HG03521 (cell line): ENCODE measurements at regions not wholly inside any gene's neighbourhood (a gene's known extent, or its start where the extent isn't known, plus 50 kb on each side); places are given as distances from the start of the nearest gene placed in this dataset.
A peak's percentile ranks its signal among the peaks of the same experiment; 100 is the strongest.
"Not testable (repeated sequence)": the region's sequence is repeated elsewhere in the genome, so short reads cannot be mapped to it uniquely, and the experiment has no call there.

Source experiments
- ATAC-seq: cut with Tn5 transposase; IDR thresholded peaks from one replicate; pipeline ENCODE4 v1.9.1; 2021; ENCODE audit warnings: mild to moderate bottlenecking, moderate library complexity; ENCODE audit not compliant: unreplicated experiment

DNA sequence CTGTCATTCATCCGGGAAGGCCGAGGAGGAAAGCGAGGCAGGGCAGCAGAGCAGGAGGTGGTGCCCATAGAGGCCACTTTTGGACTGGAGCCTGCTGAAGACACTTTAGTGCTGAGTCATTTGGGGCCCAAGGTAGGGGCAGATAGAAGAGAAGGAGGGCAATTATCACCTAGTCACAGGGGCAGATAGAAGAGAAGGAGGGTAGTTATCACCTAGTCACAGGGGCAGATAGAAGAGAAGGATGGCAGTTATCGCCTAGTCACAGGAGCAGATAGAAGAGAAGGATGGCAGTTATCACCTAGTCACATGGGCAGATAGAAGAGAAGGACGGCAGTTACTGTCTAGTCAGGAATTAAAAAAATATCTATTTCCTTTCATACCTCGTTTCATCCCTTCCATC is 1372.6 kb downstream of the FOXD4L5 start:
- not testable (repeated sequence) for ATAC-seq

- not testable (repeated sequence) for ATAC-seq
These were observed 1375.9 kb downstream of the FOXD4L5 start for GRCh38 chr9:63909076-63909475.

- ATAC-seq: not testable (repeated sequence)
These were observed 1385.3 kb downstream of the FOXD4L5 start for GRCh38 chr9:63899637-63900190.

DNA sequence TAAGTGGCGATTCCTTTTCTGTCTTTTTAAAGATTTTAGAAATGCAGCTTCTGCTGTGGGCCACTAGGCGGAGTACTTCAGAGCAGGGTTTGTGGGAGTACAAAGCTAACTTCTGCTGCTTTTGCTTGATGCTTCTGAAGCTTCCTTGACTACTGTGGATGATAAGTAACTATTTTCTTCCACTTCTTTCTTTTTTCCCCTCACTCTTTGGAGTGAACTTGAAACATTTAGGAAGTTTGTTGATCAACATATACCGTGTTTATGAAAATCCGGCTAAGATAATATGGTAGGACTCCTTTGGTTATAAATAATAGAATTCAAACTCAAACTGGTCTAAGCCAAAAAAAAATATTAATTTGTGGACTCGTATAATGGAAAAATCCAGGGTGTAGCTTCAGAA is 1403.6 kb downstream of the FOXD4L5 start:
- not testable (repeated sequence) for ATAC-seq

DNA sequence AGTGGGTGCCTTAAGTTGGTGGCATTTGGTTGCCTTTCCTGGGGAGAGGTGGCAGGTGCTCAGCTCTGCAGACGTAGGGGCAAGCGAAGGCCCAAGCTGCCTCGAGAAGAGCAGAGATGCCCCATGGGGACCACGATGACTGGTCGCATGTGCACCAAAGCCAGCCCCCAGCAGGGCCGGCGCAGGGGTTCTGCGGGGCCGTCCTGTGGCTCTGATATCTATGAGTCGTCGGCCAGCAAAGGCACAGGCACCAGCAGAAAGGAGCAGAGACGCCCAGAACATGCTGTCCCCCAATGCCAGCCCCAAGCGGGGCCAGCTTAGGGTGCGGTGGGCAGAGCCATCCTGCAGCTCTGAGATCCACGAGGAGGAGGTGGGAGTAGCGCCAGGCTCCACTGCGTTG is 1408.6 kb downstream of the FOXD4L5 start:
- ATAC-seq: not testable (repeated sequence)

GRCh38 chr9:63859475-63860215 is 1425.4 kb downstream of the FOXD4L5 start:
- no peak for ATAC-seq

GRCh38 chr9:63859090-63859474 is 1425.9 kb downstream of the FOXD4L5 start:
- not testable (repeated sequence) for ATAC-seq

DNA sequence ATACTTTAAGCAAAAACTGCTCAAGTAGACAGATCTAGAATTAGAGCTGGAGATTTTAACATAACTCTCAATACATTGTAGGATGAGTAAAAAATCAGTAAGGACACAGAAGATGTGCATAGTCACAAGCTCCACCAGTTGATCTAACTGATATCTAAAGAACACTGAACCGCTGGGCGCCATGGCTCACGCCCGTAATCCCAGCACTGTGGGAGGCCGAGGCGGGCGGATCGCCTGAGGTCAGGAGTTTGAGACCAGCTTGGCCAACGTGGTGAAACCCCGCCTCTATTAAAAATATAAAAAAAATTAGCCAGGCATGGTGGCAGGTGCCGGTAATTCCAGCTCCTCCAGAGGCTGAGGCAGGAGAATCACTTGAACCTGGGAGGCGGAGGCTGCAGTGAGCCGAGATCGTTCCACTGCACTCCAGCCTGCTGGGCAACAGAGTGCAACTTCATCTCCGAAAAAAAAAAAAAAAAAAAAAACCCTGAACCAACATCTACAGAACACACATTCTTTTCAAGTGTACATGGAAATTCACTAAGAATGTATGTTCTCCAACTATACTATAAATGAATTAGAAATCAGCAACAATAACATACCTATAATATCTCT is 1431.8 kb downstream of the FOXD4L5 start:
- not testable (repeated sequence) for ATAC-seq

DNA sequence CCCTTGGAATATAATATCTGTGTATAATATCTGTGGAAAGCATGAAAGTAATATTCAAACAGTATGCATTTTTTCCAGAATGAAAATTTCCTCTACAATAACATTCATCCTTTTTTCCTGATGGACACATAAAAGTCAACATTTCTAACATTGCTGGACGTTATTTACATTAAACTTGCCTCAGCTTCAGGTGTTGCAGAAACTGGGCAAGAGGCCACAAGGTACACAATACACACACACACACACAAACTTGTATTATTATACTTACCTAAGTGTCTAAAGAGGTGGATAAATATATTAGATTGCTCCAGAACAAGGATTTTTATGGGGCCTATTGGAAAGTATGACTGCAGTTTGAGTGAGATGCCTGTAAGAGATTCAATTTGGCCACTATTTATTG is 1460.2 kb downstream of the FOXD4L5 start:
- ATAC-seq: not testable (repeated sequence)

- not testable (repeated sequence) for ATAC-seq
These were observed 1461.4 kb downstream of the FOXD4L5 start for GRCh38 chr9:63823375-63824201.

- ATAC-seq: not testable (repeated sequence)
These were observed 1462.2 kb downstream of the FOXD4L5 start for GRCh38 chr9:63822615-63823374.

GRCh38 chr9:63821293-63821692 is 1463.7 kb downstream of the FOXD4L5 start:
- ATAC-seq: not testable (repeated sequence)

- ATAC-seq: not testable (repeated sequence)
These were observed 1464.1 kb downstream of the FOXD4L5 start for GRCh38 chr9:63820882-63821281.

- not testable (repeated sequence) for ATAC-seq
These were observed 1464.6 kb downstream of the FOXD4L5 start for GRCh38 chr9:63820383-63820782.

DNA sequence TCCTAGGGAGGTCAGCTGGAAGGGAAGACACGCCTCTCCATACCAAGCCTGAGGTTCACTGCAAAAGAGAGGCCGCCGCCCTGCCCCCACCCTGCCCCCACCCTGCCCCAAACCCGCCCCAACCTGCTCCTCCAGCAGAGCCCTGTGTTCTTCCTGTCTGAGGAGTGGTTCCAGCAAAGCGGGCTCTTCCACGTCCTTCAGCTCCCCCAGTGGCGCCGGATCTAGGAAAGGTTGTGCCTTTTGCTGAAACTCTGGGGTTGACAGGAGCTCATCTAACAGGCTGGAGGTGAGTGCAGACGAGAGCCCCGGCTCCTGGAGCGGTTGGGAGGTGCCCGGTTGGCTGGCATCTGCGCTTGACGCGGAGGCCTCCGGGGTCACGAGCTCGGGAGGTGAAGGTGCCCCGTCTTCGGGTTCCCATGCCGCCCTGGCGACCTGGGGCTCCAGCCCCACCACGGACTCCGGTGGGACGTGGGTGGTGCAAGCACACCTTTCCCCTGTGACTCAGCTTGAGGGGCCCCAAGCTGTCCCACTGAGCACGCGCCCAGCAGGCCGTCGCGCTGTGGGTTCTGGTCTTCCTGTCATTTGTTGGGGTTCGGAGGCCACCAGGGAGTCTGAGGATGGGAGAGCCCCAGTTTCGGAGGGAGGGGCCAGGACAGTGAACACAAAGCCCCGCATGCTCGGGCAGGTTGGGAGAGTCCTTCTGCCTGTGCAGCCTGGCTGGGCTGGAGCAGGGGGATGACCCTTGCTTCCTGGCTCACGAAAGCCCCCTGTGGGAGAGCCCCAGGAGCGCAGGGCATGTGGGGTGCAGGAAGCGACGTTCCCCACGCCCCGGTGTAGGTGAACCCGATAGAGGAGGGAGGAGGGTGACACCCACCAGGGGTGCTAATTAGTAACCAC is 1467.1 kb downstream of the FOXD4L5 start:
- ATAC-seq: peak; percentile 53

GRCh38 chr9:63816751-63817621 is 1468.0 kb downstream of the FOXD4L5 start:
- ATAC-seq: peak; percentile 61

- ATAC-seq: not testable (repeated sequence)
These were observed 1469.9 kb downstream of the FOXD4L5 start for GRCh38 chr9:63814970-63815669.
